Lower lobe of right lung (tissue), 2 donors: ENCODE measurements at regions not wholly inside any gene's neighbourhood (a gene's known extent, or its start where the extent isn't known, plus 50 kb on each side); places are given as distances from the start of the nearest gene placed in this dataset.

Source experiments
- ATAC-seq, 2 donors: fragments of 200-7000 bp; cut with Tn5 transposase; one replicate each; pipeline ENCODE4 v1.9.1; 2020 to 2022; ENCODE audit warnings: mild to moderate bottlenecking in 2 of 2, moderate library complexity in 2 of 2
- DNase-seq: peaks from one replicate; pipeline ENCODE4 v3.0.0-alpha.2; 2020
- H3K27ac ChIP-seq: fragments of 200-600 bp; one replicate; pipeline ENCODE4 v1.8.0; 2022
- H3K27me3 ChIP-seq: fragments of 200-600 bp; one replicate; pipeline ENCODE4 v1.8.0; 2022; ENCODE audit warnings: low read depth
- H3K36me3 ChIP-seq: fragments of 200-600 bp; one replicate; pipeline ENCODE4 v1.8.0; 2022; ENCODE audit warnings: mild to moderate bottlenecking
- H3K4me1 ChIP-seq: fragments of 200-600 bp; one replicate; pipeline ENCODE4 v1.8.0; 2022
- H3K4me3 ChIP-seq: fragments of 200-600 bp; one replicate; pipeline ENCODE4 v1.8.0; 2022; ENCODE audit warnings: mild to moderate bottlenecking
- H3K9me3 ChIP-seq: fragments of 200-600 bp; one replicate; pipeline ENCODE4 v1.8.0; 2022
- CTCF ChIP-seq: fragments of 200-600 bp; IDR thresholded peaks from one replicate; pipeline ENCODE4 v1.8.0; 2022; ENCODE audit warnings: antibody characterized with exemption, mild to moderate bottlenecking
- intact Hi-C: fragments of 100-400 bp; cut with DNase I; formaldehyde crosslinking; loops from one replicate; pipeline ENCODE4 v1.11.0; 2022
- donor health status: DM: no; HTN: yes; CAD: no; lungs with severe emphysema.

GRCh38 chr12:127077262-127078045 lies 1189.5 kb upstream of the TMEM132C start:
- no peaks in the 10 kb centered on the region for H3K4me1 ChIP-seq
- no peaks in the 10 kb centered on the region for H3K36me3 ChIP-seq
- DNase-seq (no peak), ATAC-seq (no peak)
- no peaks in the 10 kb centered on the region for H3K9me3 ChIP-seq
- no peak overlapping the region for H3K4me3 ChIP-seq
- H3K27ac ChIP-seq, result no peak overlapping the region
- H3K27me3 ChIP-seq, result no peaks in the 10 kb centered on the region
- intact Hi-C loops, result no loop called here
- TF ChIP-seq CTCF, result no peak

- intact Hi-C loops, result no loop called here
- DNase-seq, result no peak
- Histone ChIP-seq H3K27ac (no peak overlapping the region), H3K4me3 (no peak overlapping the region), H3K9me3 (no peaks in the 10 kb centered on the region), H3K4me1 (peaks cover 4% of the 10 kb centered on the region), H3K27me3 (no peaks in the 10 kb centered on the region), H3K36me3 (no peaks in the 10 kb centered on the region)
- TF ChIP-seq CTCF, result no peak
- no peak for ATAC-seq
Measured at GRCh38 chr12:127078577-127079350, 1188.2 kb upstream of the TMEM132C start.

GRCh38 chr12:127079636-127080035 lies 1187.3 kb upstream of the TMEM132C start:
- Histone ChIP-seq H3K4me1 (peaks cover 4% of the 10 kb centered on the region), H3K27me3 (no peaks in the 10 kb centered on the region), H3K4me3 (no peak overlapping the region), H3K27ac (no peak overlapping the region), H3K36me3 (no peaks in the 10 kb centered on the region), H3K9me3 (no peaks in the 10 kb centered on the region)
- DNase-seq (no peak), ATAC-seq (no peak)
- no peak for TF ChIP-seq CTCF
- intact Hi-C loops, result no loop called here

GRCh38 chr12:127081058-127081457 lies 1185.9 kb upstream of the TMEM132C start:
- no peak overlapping the region for H3K27ac ChIP-seq
- H3K9me3 ChIP-seq, result no peaks in the 10 kb centered on the region
- TF ChIP-seq CTCF, result no peak
- ATAC-seq (no peak), DNase-seq (no peak)
- no peaks in the 10 kb centered on the region for H3K27me3 ChIP-seq
- no peak overlapping the region for H3K4me3 ChIP-seq
- H3K36me3 ChIP-seq, result no peaks in the 10 kb centered on the region
- intact Hi-C loops, result no loop called here
- peaks cover 4% of the 10 kb centered on the region for H3K4me1 ChIP-seq

GRCh38 chr12:127083008-127083949 lies 1183.7 kb upstream of the TMEM132C start:
- DNase-seq (no peak), ATAC-seq (peak; percentile 75 to 92)
- peak overlapping the region; percentile 41 for H3K4me3 ChIP-seq
- no peaks in the 10 kb centered on the region for H3K36me3 ChIP-seq
- H3K9me3 ChIP-seq, result no peaks in the 10 kb centered on the region
- intact Hi-C loops, result no loop called here
- no peak overlapping the region for H3K27ac ChIP-seq
- peaks cover 4% of the 10 kb centered on the region for H3K4me1 ChIP-seq
- no peak for TF ChIP-seq CTCF
- no peaks in the 10 kb centered on the region for H3K27me3 ChIP-seq
